IMR-90 (cell line): ENCODE measurements at regions not wholly inside any gene's neighbourhood (a gene's known extent, or its start where the extent isn't known, plus 50 kb on each side); places are given as distances from the start of the nearest gene placed in this dataset.

ENCODE experiments used
- BHLHE40 ChIP-seq: fragments of 150-350 bp; IDR thresholded peaks from 2 replicates; pipeline ENCODE4 v1.6.1; 2016; ENCODE audit warnings: mild to moderate bottlenecking, low read depth, low read length
- CEBPB ChIP-seq: IDR thresholded peaks from 2 replicates; pipeline ENCODE4 v1.6.1; 2012; ENCODE audit warnings: low read depth, low read length, improper control_type of control experiment
- CHD1 ChIP-seq: IDR thresholded peaks from 2 replicates; pipeline ENCODE4 v1.6.1; 2012; ENCODE audit warnings: low read depth, low read length, improper control_type of control experiment
- CTCF ChIP-seq: conservative IDR thresholded peaks from 2 replicates; pipeline ENCODE4 v1.5.1; 2012; ENCODE audit warnings: mild to moderate bottlenecking, low read depth, low read length, improper control_type of control experiment
- FOS ChIP-seq: fragments of 150-350 bp; IDR thresholded peaks from 2 replicates; pipeline ENCODE4 v1.6.1; 2016; ENCODE audit warnings: low read depth, low read length
- MAFK ChIP-seq: IDR thresholded peaks from 2 replicates; pipeline ENCODE4 v1.6.1; 2012; ENCODE audit warnings: low read depth, low read length, improper control_type of control experiment
- MAZ ChIP-seq: IDR thresholded peaks from 2 replicates; pipeline ENCODE4 v1.6.1; 2012; ENCODE audit warnings: low read depth, mild to moderate bottlenecking, low read length, improper control_type of control experiment, moderate library complexity, borderline replicate concordance
- MXI1 ChIP-seq: IDR thresholded peaks from 2 replicates; pipeline ENCODE4 v1.6.1; 2012; ENCODE audit warnings: low read depth, mild to moderate bottlenecking, low read length, moderate library complexity, borderline replicate concordance
- POLR2A ChIP-seq: IDR thresholded peaks from 2 replicates; pipeline ENCODE4 v1.6.1; 2012; ENCODE audit warnings: mild to moderate bottlenecking, low read depth, low read length
- RAD21 ChIP-seq: IDR thresholded peaks from 2 replicates; pipeline ENCODE4 v1.6.1; 2012; ENCODE audit warnings: low read length, improper control_type of control experiment
- RCOR1 ChIP-seq: IDR thresholded peaks from 2 replicates; pipeline ENCODE4 v1.6.1; 2012; ENCODE audit warnings: mild to moderate bottlenecking, low read length, improper control_type of control experiment; ENCODE audit not compliant: insufficient replicate concordance
- RFX5 ChIP-seq: IDR thresholded peaks from 2 replicates; pipeline ENCODE4 v1.8.0; 2012; ENCODE audit warnings: low read depth, mild to moderate bottlenecking, low read length, moderate library complexity
- SMC3 ChIP-seq: fragments of 150-350 bp; IDR thresholded peaks from 2 replicates; pipeline ENCODE4 v1.6.1; 2016; ENCODE audit warnings: low read depth, mild to moderate bottlenecking, antibody characterized with exemption, low read length, moderate library complexity
- USF2 ChIP-seq: fragments of 150-350 bp; IDR thresholded peaks from 2 replicates; pipeline ENCODE4 v1.6.1; 2017; ENCODE audit warnings: mild to moderate bottlenecking, antibody characterized with exemption, low read length, low read depth

GRCh38 chr3:74832925-74833324 is 218.5 kb upstream of the CNTN3 start:
- no peak for TF ChIP-seq RAD21
- TF ChIP-seq CTCF = no peak
- TF ChIP-seq MAFK = no peak
- TF ChIP-seq POLR2A = no peak
- no peak for TF ChIP-seq RFX5
- no peak for TF ChIP-seq SMC3
- TF ChIP-seq CHD1 = no peak
- no peak for TF ChIP-seq FOS
- TF ChIP-seq USF2 = no peak
- no peak for TF ChIP-seq MAZ
- TF ChIP-seq BHLHE40 = no peak
- no peak for TF ChIP-seq MXI1
- no peak for TF ChIP-seq CEBPB
- no peak for TF ChIP-seq RCOR1
